K562 (cell line): ENCODE measurements at regions not wholly inside any gene's neighbourhood (a gene's known extent, or its start where the extent isn't known, plus 50 kb on each side); places are given as distances from the start of the nearest gene placed in this dataset.

Experiments
- ASH1L ChIP-seq: fragments of 450-650 bp; IDR thresholded peaks from 2 replicates; pipeline ENCODE4 v1.6.1; 2018; ENCODE audit warnings: borderline replicate concordance, mild to moderate bottlenecking, low read depth; ENCODE audit not compliant: partially characterized antibody
- BDP1 ChIP-seq: IDR thresholded peaks from 3 replicates; pipeline ENCODE4 v1.6.1; 2011; ENCODE audit not compliant: insufficient read length, insufficient read depth
- ETV6 ChIP-seq, 3 experiments: fragments of 150-350 bp in 1 of 3; sonication (generic) in 1 of 3; formaldehyde crosslinking in 1 of 3; IDR thresholded peaks; 2 replicates each; pipeline versions ENCODE4 v1.6.1 to v1.8.0; 2014 to 2022; ENCODE audit warnings: borderline replicate concordance in 2 of 3, low read depth in 2 of 3, antibody characterized with exemption in 1 of 3, low read length in 1 of 3, mild to moderate bottlenecking in 1 of 3, missing genetic modification reagents in 1 of 3
- ZNF318 ChIP-seq, 2 experiments: fragments of 450-650 bp; IDR thresholded peaks; 2 replicates each; pipeline ENCODE4 v1.6.1; 2016; ENCODE audit warnings: mild to moderate bottlenecking in 2 of 2, borderline replicate concordance in 1 of 2, low read depth in 1 of 2, moderate library complexity in 1 of 2

GRCh38 chr18:57983965-57984364 is 60.1 kb upstream of the NEDD4L start (continued):
- no peak for TF ChIP-seq ZNF318 (IDR thresholded peaks at IDR 0.05; ENCODE audit: borderline replicate concordance in 1 of 2, low read depth in 1 of 2)
- TF ChIP-seq ASH1L: no peak
- TF ChIP-seq ETV6 (IDR thresholded peaks at IDR 0.05; ENCODE audit: borderline replicate concordance in 1 of 2, low read depth in 2 of 2, low read length in 1 of 2): no peak
- TF ChIP-seq ETV6 (CRISPR knock-in tag; IDR thresholded peaks at IDR 0.05; ENCODE audit: borderline replicate concordance): no peak
- no peak for TF ChIP-seq BDP1
